BE2C (cell line): ENCODE measurements at regions not wholly inside any gene's neighbourhood (a gene's known extent, or its start where the extent isn't known, plus 50 kb on each side); places are given as distances from the start of the nearest gene placed in this dataset.

Source experiments
- DNase-seq: peaks from one replicate; pipeline ENCODE4 v3.0.0-alpha.2; 2020
- H3K27me3 ChIP-seq: fragments of 250-450 bp; sonication (Bioruptor Pico); 2 replicates; pipeline ENCODE4 v1.5.1; 2020; ENCODE audit warnings: mild to moderate bottlenecking
- H3K36me3 ChIP-seq: fragments of 250-450 bp; sonication (Bioruptor Pico); 2 replicates; pipeline ENCODE4 v1.5.1; 2020; ENCODE audit warnings: mild to moderate bottlenecking
- H3K4me1 ChIP-seq: fragments of 250-450 bp; sonication (Bioruptor Pico); 2 replicates; pipeline ENCODE4 v1.5.1; 2020
- H3K4me3 ChIP-seq: 2 replicates; pipeline ENCODE4 v1.5.1; 2011; ENCODE audit warnings: low read depth, low read length
- H3K9me3 ChIP-seq: fragments of 250-450 bp; sonication (Bioruptor Pico); 2 replicates; pipeline ENCODE4 v1.5.1; 2020
- TF ChIP-seq, protein P1 (sequence below): IDR thresholded peaks from 2 replicates; pipeline ENCODE4 v1.5.1; 2012; ENCODE audit warnings: mild to moderate bottlenecking, low read depth, low read length

DNA sequence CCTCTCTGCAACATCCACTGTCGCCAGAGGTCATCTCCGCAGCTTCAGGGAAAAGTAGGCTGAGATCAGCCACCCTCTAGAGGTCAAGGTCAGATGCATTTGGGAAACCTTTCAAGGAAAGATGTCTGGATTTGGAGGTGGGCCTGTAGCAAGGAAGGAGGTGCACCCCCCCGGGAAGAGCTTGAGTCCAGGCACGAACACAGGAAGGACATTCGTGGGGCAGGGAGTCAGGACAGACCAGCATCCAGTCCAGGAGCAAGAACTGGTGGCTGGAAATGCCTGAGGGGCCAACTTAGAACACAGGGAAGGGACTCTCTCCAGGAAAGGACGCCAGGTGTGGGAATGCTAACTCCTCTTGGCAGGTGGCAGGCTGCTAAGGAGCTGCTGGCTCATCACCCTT is 614.1 kb upstream of the MGMT start:
- Histone ChIP-seq H3K36me3 (no peaks in the 10 kb centered on the region), H3K4me1 (no peaks in the 10 kb centered on the region), H3K9me3 (no peaks in the 10 kb centered on the region), H3K27me3 (no peaks in the 10 kb centered on the region), H3K4me3 (no peak overlapping the region)
- TF ChIP-seq, protein P1, sequence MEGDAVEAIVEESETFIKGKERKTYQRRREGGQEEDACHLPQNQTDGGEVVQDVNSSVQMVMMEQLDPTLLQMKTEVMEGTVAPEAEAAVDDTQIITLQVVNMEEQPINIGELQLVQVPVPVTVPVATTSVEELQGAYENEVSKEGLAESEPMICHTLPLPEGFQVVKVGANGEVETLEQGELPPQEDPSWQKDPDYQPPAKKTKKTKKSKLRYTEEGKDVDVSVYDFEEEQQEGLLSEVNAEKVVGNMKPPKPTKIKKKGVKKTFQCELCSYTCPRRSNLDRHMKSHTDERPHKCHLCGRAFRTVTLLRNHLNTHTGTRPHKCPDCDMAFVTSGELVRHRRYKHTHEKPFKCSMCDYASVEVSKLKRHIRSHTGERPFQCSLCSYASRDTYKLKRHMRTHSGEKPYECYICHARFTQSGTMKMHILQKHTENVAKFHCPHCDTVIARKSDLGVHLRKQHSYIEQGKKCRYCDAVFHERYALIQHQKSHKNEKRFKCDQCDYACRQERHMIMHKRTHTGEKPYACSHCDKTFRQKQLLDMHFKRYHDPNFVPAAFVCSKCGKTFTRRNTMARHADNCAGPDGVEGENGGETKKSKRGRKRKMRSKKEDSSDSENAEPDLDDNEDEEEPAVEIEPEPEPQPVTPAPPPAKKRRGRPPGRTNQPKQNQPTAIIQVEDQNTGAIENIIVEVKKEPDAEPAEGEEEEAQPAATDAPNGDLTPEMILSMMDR, result no peak
- DNase-seq, result no peak

DNA sequence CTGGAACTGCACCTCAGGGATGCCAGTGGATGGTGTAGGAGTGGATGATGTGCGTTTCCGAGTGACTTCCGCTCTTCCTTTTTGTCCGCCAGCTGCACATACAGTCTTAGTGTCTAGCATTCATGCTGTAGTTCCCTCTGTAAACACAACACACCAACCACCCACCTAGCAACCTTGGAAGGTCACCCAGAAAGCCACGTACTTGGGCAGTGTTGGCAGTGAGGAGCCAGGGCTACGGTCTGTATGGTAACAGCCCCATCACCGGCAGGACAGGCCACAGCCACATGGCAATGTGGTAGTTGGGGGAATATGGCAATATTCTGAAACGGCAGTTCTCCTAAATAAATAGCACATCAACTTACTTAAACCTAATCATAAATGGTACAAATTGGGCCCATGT is 613.5 kb upstream of the MGMT start:
- no peaks in the 10 kb centered on the region for H3K9me3 ChIP-seq
- H3K36me3 ChIP-seq, result no peaks in the 10 kb centered on the region
- no peaks in the 10 kb centered on the region for H3K4me1 ChIP-seq
- no peak for DNase-seq
- no peak overlapping the region for H3K4me3 ChIP-seq
- TF ChIP-seq, protein P1, result no peak
- no peaks in the 10 kb centered on the region for H3K27me3 ChIP-seq

DNA sequence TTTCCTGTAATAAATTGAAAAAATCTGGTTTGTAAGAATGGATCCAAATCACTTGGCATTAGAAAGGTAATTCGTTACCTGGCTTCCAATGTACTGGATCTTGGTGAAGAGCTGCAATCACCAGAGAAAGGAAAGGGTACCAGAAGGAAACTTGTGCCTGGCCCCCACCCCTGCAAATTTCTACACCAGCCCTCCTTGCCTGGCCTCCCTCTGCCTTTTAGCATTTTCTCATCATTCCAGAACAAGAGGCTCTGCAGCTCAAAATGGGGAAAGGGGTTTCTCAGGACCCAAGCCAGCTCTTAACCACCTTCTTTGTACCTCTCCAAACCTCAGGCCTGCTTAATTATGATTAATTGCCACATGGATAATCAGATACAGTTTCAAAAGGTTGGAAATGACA is 612.8 kb upstream of the MGMT start:
- TF ChIP-seq, protein P1, result no peak
- Histone ChIP-seq H3K4me1 (no peaks in the 10 kb centered on the region), H3K27me3 (no peaks in the 10 kb centered on the region), H3K9me3 (no peaks in the 10 kb centered on the region), H3K4me3 (no peak overlapping the region), H3K36me3 (no peaks in the 10 kb centered on the region)
- no peak for DNase-seq

DNA sequence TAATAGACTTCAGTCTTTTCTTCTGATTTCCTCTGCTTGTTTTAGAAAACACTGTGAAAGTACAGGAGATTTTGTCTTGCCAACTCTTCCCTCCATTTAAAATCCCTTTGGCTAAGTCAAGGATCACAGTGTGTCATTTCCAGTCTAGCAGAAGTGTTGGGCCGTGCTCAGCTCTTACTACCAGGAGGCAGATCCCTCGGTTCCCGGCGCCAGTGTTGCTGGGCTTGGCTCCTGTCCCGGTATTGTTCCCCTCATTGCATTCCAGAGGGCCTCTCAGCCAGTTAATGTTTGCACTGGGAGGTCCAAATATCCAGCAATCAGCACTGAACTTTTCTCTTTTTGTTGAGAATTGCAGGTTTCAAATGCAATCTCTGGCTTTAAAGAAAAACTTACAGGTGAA is 612.1 kb upstream of the MGMT start:
- H3K9me3 ChIP-seq, result no peaks in the 10 kb centered on the region
- TF ChIP-seq, protein P1, result no peak
- H3K4me3 ChIP-seq, result no peak overlapping the region
- H3K27me3 ChIP-seq, result no peaks in the 10 kb centered on the region
- H3K36me3 ChIP-seq, result no peaks in the 10 kb centered on the region
- H3K4me1 ChIP-seq, result no peaks in the 10 kb centered on the region
- DNase-seq, result peak; percentile 28

DNA sequence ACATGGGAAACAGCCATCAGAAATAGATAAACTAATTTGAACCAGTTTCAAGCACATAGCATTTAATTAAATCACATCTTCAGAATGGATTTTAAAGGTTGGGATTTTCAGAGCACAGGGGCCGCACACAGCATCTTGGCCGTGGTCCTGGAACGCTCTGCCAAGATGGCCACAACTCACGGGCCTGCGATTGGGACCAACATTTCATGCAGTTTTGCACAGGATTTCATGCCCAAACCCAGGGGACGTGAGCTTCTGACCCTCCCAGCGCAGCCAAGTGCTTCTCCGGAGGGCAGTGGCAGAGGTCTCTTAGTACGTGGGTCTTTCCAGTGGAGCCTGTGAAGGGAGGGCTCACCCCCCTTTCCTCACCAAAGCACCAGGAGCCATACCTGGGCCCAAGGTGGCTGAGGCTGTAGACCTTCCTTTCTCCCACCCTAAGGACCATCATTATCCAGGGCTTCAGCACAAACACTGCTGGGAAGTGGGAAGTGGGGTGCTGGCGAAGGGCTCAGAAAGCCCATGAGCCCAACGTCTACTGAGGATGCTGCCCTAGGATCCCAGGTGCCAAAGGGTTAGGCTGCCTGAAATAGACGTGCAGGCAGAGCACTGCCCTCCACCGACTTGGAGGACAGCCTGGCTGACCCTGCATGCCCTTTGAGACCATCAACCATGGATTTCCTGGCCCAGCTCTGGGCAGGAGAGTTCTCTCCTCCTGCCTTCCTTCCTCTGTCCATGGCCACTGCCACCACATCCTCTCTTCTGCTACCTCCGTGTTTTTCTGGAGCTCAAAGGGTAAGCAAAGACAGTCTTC is 611.2 kb upstream of the MGMT start:
- TF ChIP-seq, protein P1, result no peak

DNA sequence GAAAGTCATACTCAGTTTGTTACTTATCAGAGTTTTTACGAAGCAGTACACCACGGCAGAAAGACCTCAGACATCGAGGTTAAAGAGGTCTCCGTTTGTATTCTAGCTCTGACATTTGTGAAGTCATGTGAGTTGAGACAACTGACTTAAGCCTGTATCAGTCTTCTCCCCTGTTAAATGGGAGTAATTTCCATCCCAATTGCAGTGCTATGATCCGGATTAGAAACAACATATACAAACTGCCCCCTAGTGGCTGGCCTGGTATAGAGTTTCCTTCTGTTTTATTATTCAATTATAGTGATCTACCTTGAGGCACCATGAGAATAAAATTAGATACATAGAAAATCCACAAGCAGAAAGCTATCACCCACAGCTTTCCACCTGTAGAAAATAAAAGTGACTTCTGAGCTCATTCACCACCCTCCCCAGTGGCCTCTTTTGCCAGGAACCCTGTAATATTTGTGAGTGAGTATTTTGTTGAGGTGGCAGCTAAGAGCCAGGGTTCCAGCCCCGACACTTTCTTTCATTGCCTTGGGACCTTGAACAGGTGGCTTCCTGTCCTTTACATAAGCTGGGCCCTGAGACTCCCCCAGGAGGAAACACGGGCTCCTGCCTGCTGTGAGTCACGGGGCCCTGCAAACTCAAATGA is 607.2 kb upstream of the MGMT start:
- DNase-seq, result peak; percentile 39
- Histone ChIP-seq H3K4me1 (no peaks in the 10 kb centered on the region), H3K36me3 (no peaks in the 10 kb centered on the region), H3K9me3 (no peaks in the 10 kb centered on the region), H3K27me3 (no peaks in the 10 kb centered on the region), H3K4me3 (no peak overlapping the region)
- TF ChIP-seq, protein P1, result peak; percentile 64

More for the DNA sequence above, 611.2 kb upstream of the MGMT start:
- Histone ChIP-seq H3K4me1 (no peaks in the 10 kb centered on the region), H3K27me3 (no peaks in the 10 kb centered on the region), H3K9me3 (no peaks in the 10 kb centered on the region), H3K36me3 (no peaks in the 10 kb centered on the region), H3K4me3 (no peak overlapping the region)
- no peak for DNase-seq
